OCI-LY3 (cell line): ENCODE measurements at regions not wholly inside any gene's neighbourhood (a gene's known extent, or its start where the extent isn't known, plus 50 kb on each side); places are given as distances from the start of the nearest gene placed in this dataset.

Experiments
- CTCF ChIP-seq: fragments of 200-600, 300-600 bp; sonication (generic); IDR thresholded peaks from 2 replicates; pipeline ENCODE4 v1.5.1; 2014; ENCODE audit warnings: antibody characterized with exemption, low read length, low read depth
- EZH2phosphoT487 ChIP-seq: fragments of 200-600 bp; shearing (Covaris generic); IDR thresholded peaks from 2 replicates; pipeline ENCODE4 v1.6.1; 2018; ENCODE audit warnings: antibody characterized with exemption, mixed run types, low read depth

GRCh38 chr18:54480616-54481015 is 110.4 kb upstream of the DYNAP start:
- TF ChIP-seq CTCF (no peak), EZH2phosphoT487 (no peak)
